RCC 7860 (cell line): ENCODE measurements at regions not wholly inside any gene's neighbourhood (a gene's known extent, or its start where the extent isn't known, plus 50 kb on each side); places are given as distances from the start of the nearest gene placed in this dataset.
"Not testable (repeated sequence)": the region's sequence is repeated elsewhere in the genome, so short reads cannot be mapped to it uniquely, and the experiment has no call there.

ENCODE experiments used
- DNase-seq: peaks from one replicate; pipeline ENCODE4 v3.0.0-alpha.2; 2015; ENCODE audit warnings: low spot score
- FAIRE-seq: peaks from 2 replicates; lab custom pipeline; 2012; peaks lifted over from hg19 to GRCh38; lab: Jason Lieb, UNC

- FAIRE-seq: no peak
Observed at GRCh38 chr12:127008755-127009403, 1258.1 kb upstream of the TMEM132C start.

GRCh38 chr12:127012109-127012508 lies 1254.9 kb upstream of the TMEM132C start:
- FAIRE-seq (no peak), DNase-seq (no peak)

More at GRCh38 chr12:127008755-127009403, 1258.1 kb upstream of the TMEM132C start:
- no peak for DNase-seq

- no peak for FAIRE-seq
- no peak for DNase-seq
Observed at GRCh38 chr12:127013197-127013596, 1253.8 kb upstream of the TMEM132C start.

- no peak for FAIRE-seq
- no peak for DNase-seq
Observed at GRCh38 chr12:127014079-127014478, 1252.9 kb upstream of the TMEM132C start.

- DNase-seq (no peak), FAIRE-seq (no peak)
Observed at GRCh38 chr12:127024791-127025190, 1242.2 kb upstream of the TMEM132C start.

GRCh38 chr12:127025545-127025944 lies 1241.4 kb upstream of the TMEM132C start:
- DNase-seq (no peak), FAIRE-seq (no peak)

GRCh38 chr12:127035011-127035879 lies 1231.7 kb upstream of the TMEM132C start:
- no peak for FAIRE-seq
- no peak for DNase-seq

- no peak for FAIRE-seq
- no peak for DNase-seq
Observed at GRCh38 chr12:127038152-127038551, 1228.8 kb upstream of the TMEM132C start.

GRCh38 chr12:127038761-127039160 lies 1228.2 kb upstream of the TMEM132C start:
- no peak for FAIRE-seq

GRCh38 chr12:127041985-127042625 lies 1224.9 kb upstream of the TMEM132C start:
- DNase-seq (no peak), FAIRE-seq (no peak)

More at GRCh38 chr12:127038761-127039160, 1228.2 kb upstream of the TMEM132C start:
- DNase-seq: no peak

GRCh38 chr12:127043731-127044130 lies 1223.2 kb upstream of the TMEM132C start:
- no peak for DNase-seq
- FAIRE-seq: no peak

- DNase-seq: no peak
- FAIRE-seq: no peak
Observed at GRCh38 chr12:127044836-127045235, 1222.1 kb upstream of the TMEM132C start.

- FAIRE-seq (no peak), DNase-seq (no peak)
Observed at GRCh38 chr12:127046467-127046866, 1220.5 kb upstream of the TMEM132C start.

GRCh38 chr12:127048057-127048456 lies 1218.9 kb upstream of the TMEM132C start:
- DNase-seq: no peak
- FAIRE-seq: no peak

GRCh38 chr12:127048525-127048924 lies 1218.4 kb upstream of the TMEM132C start:
- not testable (repeated sequence) for DNase-seq, FAIRE-seq

- FAIRE-seq (no peak), DNase-seq (no peak)
Observed at GRCh38 chr12:127051139-127051538, 1215.8 kb upstream of the TMEM132C start.

- FAIRE-seq (no peak), DNase-seq (peak; percentile 15)
Observed at GRCh38 chr12:127052511-127053232, 1214.3 kb upstream of the TMEM132C start.

- DNase-seq (no peak), FAIRE-seq (no peak)
Observed at GRCh38 chr12:127054531-127054930, 1212.4 kb upstream of the TMEM132C start.

- DNase-seq (no peak), FAIRE-seq (no peak)
Observed at GRCh38 chr12:127060310-127060847, 1206.6 kb upstream of the TMEM132C start.

- FAIRE-seq (no peak), DNase-seq (no peak)
Observed at GRCh38 chr12:127060933-127061332, 1206.0 kb upstream of the TMEM132C start.
